H1 (cell line): ENCODE measurements at regions not wholly inside any gene's neighbourhood (a gene's known extent, or its start where the extent isn't known, plus 50 kb on each side); places are given as distances from the start of the nearest gene placed in this dataset.

ENCODE experiments used
- JUND ChIP-seq: IDR thresholded peaks from 2 replicates; pipeline ENCODE4 v1.6.1; 2011; ENCODE audit warnings: mild to moderate bottlenecking, improper control_type of control experiment, low read length
- KDM4A ChIP-seq: IDR thresholded peaks from one replicate; pipeline ENCODE4 v1.7.1; 2012; ENCODE audit warnings: low read depth, mild to moderate bottlenecking, moderate library complexity, low read length, inconsistent platforms; ENCODE audit not compliant: severe bottlenecking
- TF ChIP-seq, protein P1 (sequence below): fragments of 300-600 bp; sonication (generic); IDR thresholded peaks from 2 replicates; pipeline ENCODE4 v1.7.1; 2012; ENCODE audit warnings: low read length, moderate library complexity, mild to moderate bottlenecking, inconsistent platforms; ENCODE audit not compliant: insufficient replicate concordance

DNA sequence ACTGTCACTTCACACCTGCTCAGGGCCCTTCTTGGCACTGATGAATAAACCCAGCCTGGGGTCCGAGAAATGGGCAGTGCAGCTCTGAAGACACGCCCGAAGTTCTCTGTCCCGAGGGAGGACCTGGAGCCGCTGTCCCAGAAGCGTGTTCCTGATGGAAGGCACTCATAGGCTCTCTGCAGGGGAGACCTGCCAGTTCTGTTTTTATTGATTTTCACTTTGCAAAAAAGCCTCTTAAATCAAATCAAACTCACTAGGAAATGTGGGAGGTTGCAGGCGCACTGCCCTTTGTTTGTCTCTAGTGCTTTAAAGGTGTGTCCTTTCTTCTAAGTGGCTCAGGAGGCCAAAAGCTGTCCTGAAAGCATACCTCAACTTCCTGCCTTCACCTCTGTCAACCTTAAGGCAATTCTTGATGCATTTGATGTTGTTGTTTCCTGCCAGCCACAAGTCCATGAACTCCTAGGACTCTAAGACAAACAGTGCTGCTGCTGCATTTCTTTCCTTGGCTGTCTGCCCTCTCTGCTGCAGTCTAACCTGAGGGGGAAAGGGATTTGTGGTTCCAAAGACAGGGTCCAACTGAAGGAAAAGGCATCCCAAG is 663.2 kb downstream of the UQCRFS1 start (continued):
- TF ChIP-seq, protein P1, sequence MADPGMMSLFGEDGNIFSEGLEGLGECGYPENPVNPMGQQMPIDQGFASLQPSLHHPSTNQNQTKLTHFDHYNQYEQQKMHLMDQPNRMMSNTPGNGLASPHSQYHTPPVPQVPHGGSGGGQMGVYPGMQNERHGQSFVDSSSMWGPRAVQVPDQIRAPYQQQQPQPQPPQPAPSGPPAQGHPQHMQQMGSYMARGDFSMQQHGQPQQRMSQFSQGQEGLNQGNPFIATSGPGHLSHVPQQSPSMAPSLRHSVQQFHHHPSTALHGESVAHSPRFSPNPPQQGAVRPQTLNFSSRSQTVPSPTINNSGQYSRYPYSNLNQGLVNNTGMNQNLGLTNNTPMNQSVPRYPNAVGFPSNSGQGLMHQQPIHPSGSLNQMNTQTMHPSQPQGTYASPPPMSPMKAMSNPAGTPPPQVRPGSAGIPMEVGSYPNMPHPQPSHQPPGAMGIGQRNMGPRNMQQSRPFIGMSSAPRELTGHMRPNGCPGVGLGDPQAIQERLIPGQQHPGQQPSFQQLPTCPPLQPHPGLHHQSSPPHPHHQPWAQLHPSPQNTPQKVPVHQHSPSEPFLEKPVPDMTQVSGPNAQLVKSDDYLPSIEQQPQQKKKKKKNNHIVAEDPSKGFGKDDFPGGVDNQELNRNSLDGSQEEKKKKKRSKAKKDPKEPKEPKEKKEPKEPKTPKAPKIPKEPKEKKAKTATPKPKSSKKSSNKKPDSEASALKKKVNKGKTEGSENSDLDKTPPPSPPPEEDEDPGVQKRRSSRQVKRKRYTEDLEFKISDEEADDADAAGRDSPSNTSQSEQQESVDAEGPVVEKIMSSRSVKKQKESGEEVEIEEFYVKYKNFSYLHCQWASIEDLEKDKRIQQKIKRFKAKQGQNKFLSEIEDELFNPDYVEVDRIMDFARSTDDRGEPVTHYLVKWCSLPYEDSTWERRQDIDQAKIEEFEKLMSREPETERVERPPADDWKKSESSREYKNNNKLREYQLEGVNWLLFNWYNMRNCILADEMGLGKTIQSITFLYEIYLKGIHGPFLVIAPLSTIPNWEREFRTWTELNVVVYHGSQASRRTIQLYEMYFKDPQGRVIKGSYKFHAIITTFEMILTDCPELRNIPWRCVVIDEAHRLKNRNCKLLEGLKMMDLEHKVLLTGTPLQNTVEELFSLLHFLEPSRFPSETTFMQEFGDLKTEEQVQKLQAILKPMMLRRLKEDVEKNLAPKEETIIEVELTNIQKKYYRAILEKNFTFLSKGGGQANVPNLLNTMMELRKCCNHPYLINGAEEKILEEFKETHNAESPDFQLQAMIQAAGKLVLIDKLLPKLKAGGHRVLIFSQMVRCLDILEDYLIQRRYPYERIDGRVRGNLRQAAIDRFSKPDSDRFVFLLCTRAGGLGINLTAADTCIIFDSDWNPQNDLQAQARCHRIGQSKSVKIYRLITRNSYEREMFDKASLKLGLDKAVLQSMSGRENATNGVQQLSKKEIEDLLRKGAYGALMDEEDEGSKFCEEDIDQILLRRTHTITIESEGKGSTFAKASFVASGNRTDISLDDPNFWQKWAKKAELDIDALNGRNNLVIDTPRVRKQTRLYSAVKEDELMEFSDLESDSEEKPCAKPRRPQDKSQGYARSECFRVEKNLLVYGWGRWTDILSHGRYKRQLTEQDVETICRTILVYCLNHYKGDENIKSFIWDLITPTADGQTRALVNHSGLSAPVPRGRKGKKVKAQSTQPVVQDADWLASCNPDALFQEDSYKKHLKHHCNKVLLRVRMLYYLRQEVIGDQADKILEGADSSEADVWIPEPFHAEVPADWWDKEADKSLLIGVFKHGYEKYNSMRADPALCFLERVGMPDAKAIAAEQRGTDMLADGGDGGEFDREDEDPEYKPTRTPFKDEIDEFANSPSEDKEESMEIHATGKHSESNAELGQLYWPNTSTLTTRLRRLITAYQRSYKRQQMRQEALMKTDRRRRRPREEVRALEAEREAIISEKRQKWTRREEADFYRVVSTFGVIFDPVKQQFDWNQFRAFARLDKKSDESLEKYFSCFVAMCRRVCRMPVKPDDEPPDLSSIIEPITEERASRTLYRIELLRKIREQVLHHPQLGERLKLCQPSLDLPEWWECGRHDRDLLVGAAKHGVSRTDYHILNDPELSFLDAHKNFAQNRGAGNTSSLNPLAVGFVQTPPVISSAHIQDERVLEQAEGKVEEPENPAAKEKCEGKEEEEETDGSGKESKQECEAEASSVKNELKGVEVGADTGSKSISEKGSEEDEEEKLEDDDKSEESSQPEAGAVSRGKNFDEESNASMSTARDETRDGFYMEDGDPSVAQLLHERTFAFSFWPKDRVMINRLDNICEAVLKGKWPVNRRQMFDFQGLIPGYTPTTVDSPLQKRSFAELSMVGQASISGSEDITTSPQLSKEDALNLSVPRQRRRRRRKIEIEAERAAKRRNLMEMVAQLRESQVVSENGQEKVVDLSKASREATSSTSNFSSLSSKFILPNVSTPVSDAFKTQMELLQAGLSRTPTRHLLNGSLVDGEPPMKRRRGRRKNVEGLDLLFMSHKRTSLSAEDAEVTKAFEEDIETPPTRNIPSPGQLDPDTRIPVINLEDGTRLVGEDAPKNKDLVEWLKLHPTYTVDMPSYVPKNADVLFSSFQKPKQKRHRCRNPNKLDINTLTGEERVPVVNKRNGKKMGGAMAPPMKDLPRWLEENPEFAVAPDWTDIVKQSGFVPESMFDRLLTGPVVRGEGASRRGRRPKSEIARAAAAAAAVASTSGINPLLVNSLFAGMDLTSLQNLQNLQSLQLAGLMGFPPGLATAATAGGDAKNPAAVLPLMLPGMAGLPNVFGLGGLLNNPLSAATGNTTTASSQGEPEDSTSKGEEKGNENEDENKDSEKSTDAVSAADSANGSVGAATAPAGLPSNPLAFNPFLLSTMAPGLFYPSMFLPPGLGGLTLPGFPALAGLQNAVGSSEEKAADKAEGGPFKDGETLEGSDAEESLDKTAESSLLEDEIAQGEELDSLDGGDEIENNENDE: no peak
- no peak for TF ChIP-seq KDM4A
- TF ChIP-seq JUND: no peak
